Activated naive CD4-positive, alpha-beta T cell treated with anti-CD3 and anti-CD28 coated beads, Interleukin-2, amount 10 ng/mL, durations not matched to agents 7 days and 5 days (primary cell): ENCODE measurements at regions not wholly inside any gene's neighbourhood (a gene's known extent, or its start where the extent isn't known, plus 50 kb on each side); places are given as distances from the start of the nearest gene placed in this dataset.

Experiments
- CTCF ChIA-PET: fragments of 350-600 bp; sonication (Branson Sonifier 250); formaldehyde crosslinking; loops from one replicate; lab custom pipeline; 2021; ENCODE audit warnings: antibody characterized with exemption; lab: Charles Lee
- DNase-seq: peaks from one replicate; pipeline ENCODE4 v3.0.0-alpha.2; 2020
- H3K27ac Mint-ChIP-seq: one replicate; pipeline ENCODE4 v1.8.0; 2021; ENCODE audit warnings: mild to moderate bottlenecking, moderate library complexity, mixed read lengths
- H3K27me3 Mint-ChIP-seq: one replicate; pipeline ENCODE4 v1.8.0; 2021; ENCODE audit warnings: mild to moderate bottlenecking, mixed read lengths
- H3K36me3 Mint-ChIP-seq: one replicate; pipeline ENCODE4 v1.8.0; 2021; ENCODE audit warnings: mixed read lengths
- H3K4me1 Mint-ChIP-seq: one replicate; pipeline ENCODE4 v1.8.0; 2021; ENCODE audit warnings: mixed read lengths
- H3K4me3 Mint-ChIP-seq: one replicate; pipeline ENCODE4 v1.8.0; 2021; ENCODE audit warnings: mild to moderate bottlenecking, moderate library complexity, mixed read lengths
- H3K9me3 Mint-ChIP-seq: one replicate; pipeline ENCODE4 v1.8.0; 2021; ENCODE audit warnings: mixed read lengths

DNA sequence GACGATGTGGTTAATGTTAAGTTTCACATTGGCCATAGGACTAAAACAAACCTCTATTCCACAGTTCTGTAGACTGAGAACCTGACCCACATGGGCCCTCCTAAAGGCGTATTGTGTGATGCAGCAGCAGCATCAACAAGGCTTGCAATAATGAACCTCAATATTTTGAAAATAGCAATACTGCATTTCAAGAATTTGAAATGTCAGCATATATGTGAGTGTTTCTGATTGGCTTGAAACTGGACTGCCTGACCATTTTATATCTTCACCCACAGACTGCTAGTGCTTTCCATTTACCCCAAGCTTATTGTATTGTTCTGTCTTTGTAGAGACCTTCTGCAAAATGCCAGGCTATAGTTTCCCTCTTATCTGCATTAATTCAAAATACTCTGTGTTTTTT lies 1122.3 kb downstream of the IGSF11 start:
- no peaks in the 10 kb centered on the region for H3K36me3 Mint-ChIP-seq
- H3K4me1 Mint-ChIP-seq = no peaks in the 10 kb centered on the region
- H3K4me3 Mint-ChIP-seq = no peak overlapping the region
- no peak overlapping the region for H3K27ac Mint-ChIP-seq
- no peaks in the 10 kb centered on the region for H3K27me3 Mint-ChIP-seq
- no peak for DNase-seq
- H3K9me3 Mint-ChIP-seq = no peaks in the 10 kb centered on the region
- CTCF ChIA-PET = no interaction called here

DNA sequence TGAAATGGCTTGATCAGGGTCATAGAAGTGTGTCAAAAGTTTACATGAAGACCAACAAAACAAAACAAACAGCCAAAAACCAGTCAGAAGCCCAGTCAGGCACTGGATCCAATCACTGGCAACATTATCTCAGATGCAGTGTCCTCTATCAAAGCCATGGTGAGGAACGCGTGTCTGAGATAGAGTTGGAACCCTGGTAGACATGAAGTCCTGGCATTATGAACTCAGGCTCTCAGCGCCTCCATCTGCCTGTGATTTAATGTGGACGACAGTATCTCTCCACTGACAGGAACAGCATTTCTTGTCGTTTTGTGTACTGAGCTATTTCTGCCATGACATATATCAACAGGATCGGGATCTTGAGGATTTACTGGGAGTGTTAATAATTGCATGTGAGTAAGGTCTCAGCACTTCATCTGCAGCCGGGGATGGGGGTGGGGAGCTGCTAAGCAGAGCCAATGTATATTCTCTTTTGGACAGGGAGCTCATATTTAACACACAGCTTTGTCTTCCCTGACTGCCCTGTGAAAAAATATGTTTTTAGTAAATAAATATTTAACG lies 1120.0 kb downstream of the IGSF11 start:
- no peak overlapping the region for H3K4me3 Mint-ChIP-seq
- H3K4me1 Mint-ChIP-seq = no peaks in the 10 kb centered on the region
- H3K27ac Mint-ChIP-seq = no peak overlapping the region
- no peaks in the 10 kb centered on the region for H3K36me3 Mint-ChIP-seq
- H3K9me3 Mint-ChIP-seq = no peaks in the 10 kb centered on the region
- H3K27me3 Mint-ChIP-seq = no peaks in the 10 kb centered on the region
- CTCF ChIA-PET = no interaction called here
- no peak for DNase-seq

GRCh38 chr3:117916839-117917238 lies 1117.8 kb downstream of the IGSF11 start:
- Mint-ChIP-seq H3K27me3 (no peaks in the 10 kb centered on the region), H3K9me3 (no peaks in the 10 kb centered on the region), H3K36me3 (no peaks in the 10 kb centered on the region), H3K4me1 (no peaks in the 10 kb centered on the region), H3K27ac (no peak overlapping the region), H3K4me3 (no peak overlapping the region)
- no peak for DNase-seq
- CTCF ChIA-PET = no interaction called here

GRCh38 chr3:117919621-117920020 lies 1115.0 kb downstream of the IGSF11 start:
- Mint-ChIP-seq H3K27me3 (no peaks in the 10 kb centered on the region), H3K4me1 (no peaks in the 10 kb centered on the region), H3K9me3 (no peaks in the 10 kb centered on the region), H3K4me3 (no peak overlapping the region), H3K27ac (no peak overlapping the region), H3K36me3 (no peaks in the 10 kb centered on the region)
- no peak for DNase-seq
- CTCF ChIA-PET = no interaction called here

DNA sequence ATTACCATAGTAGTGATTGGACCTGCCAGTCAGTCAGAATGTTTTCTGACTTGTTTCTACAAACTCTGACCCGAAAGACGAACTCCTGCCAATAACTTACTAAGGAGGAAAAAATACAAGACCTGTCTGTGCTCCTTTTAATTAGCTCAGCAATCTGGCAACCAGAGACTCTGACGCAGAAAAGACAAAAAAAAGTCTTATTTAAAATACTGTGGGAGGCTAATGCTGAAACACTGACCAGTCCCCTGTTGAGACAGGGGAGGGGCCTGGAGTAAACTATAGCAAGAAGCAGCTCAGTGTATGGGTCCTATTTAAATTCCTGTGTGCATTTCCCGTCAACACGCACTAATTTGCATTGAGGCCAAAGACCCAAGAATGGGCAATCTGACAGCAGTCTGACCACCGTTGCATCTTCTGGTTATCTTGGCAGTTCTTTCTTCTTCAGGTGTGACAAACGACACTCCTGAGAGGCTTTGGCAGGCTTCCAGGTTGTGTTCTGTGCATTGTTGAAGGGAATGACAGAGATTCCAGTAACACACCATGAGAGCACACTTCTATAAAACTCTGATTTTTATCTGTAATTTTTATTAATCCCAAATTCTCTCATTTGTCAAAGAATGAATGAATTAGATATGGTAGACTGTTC lies 1114.3 kb downstream of the IGSF11 start:
- Mint-ChIP-seq H3K27me3 (no peaks in the 10 kb centered on the region), H3K36me3 (no peaks in the 10 kb centered on the region), H3K4me3 (no peak overlapping the region), H3K4me1 (no peaks in the 10 kb centered on the region), H3K27ac (no peak overlapping the region), H3K9me3 (no peaks in the 10 kb centered on the region)
- no peak for DNase-seq
- CTCF ChIA-PET = no interaction called here

DNA sequence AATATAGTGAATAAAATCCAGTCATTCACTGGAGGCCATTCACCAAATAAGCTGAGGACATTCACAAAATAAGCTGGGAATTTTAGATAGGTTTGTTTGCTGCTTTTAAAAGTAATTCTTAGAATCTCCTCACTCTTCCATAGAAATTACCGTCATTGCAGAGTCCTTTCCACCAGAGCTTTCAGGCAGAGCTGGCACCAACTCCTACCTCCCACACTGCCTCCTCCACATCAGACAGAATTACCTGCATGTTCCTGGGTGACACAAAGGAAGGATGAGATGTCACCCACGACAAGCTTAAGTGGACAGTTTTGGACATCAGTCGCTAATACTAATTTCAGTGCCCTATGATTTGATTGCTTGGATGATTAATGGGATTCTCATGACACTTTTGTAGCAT lies 1113.2 kb downstream of the IGSF11 start:
- Mint-ChIP-seq H3K36me3 (no peaks in the 10 kb centered on the region), H3K4me1 (no peaks in the 10 kb centered on the region), H3K9me3 (no peaks in the 10 kb centered on the region), H3K27me3 (no peaks in the 10 kb centered on the region), H3K27ac (no peak overlapping the region), H3K4me3 (no peak overlapping the region)
- DNase-seq = no peak
- CTCF ChIA-PET = interaction anchor here (0.7 kb wide), 1 partner anchor 61 kb away, joined by 3 read pairs; no protein-coding TSS in a partner anchor

GRCh38 chr3:117922039-117922438 lies 1112.6 kb downstream of the IGSF11 start:
- Mint-ChIP-seq H3K4me1 (no peaks in the 10 kb centered on the region), H3K27ac (no peak overlapping the region), H3K4me3 (no peak overlapping the region), H3K9me3 (no peaks in the 10 kb centered on the region), H3K27me3 (no peaks in the 10 kb centered on the region), H3K36me3 (no peaks in the 10 kb centered on the region)
- no peak for DNase-seq
- CTCF ChIA-PET = interaction anchor here (0.7 kb wide), 2 partner anchors 60 to 1323 kb away, joined by 3 to 5 read pairs; no protein-coding TSS in a partner anchor

DNA sequence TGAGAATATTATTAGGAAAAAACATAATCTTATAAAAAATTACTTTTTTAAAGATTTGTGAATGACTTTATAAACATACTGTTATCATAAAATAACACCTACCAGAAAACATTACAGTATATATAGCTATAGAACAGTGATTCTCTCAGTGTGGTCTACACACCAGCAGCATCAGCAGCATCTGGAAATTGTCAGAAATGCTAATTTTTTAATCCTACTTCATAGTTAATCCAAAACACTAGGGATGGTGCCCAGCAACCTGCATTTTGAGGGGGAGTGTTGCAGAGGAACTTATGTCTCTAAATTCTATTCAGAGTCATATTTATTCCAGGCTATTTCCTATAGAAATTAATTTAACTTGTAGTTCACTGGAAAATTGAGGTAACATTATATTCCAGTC lies 1107.8 kb downstream of the IGSF11 start:
- Mint-ChIP-seq H3K4me3 (no peak overlapping the region), H3K9me3 (no peaks in the 10 kb centered on the region), H3K4me1 (no peaks in the 10 kb centered on the region), H3K36me3 (no peaks in the 10 kb centered on the region), H3K27ac (no peak overlapping the region), H3K27me3 (no peaks in the 10 kb centered on the region)
- CTCF ChIA-PET = no interaction called here
- DNase-seq = no peak

DNA sequence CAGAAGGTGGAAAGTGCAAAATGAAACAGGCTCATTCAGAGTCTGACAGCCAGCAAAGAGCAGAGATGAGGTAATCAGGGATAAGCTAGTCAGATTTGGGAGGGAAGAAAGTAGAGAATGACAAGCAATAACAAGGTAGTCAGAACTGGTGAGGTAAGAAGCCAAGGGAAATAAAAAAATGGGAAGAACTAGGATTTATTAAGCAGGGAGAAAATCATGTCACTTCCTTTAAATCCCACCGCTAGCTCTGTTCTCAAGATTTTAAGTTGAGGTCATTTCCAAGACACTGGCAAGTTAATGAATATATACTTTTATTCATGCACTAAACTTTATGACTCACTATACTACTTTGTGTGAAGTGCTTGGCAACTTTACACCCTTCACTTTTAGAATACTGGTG lies 1106.8 kb downstream of the IGSF11 start:
- no peaks in the 10 kb centered on the region for H3K9me3 Mint-ChIP-seq
- no peaks in the 10 kb centered on the region for H3K27me3 Mint-ChIP-seq
- no peak overlapping the region for H3K27ac Mint-ChIP-seq
- H3K4me1 Mint-ChIP-seq = no peaks in the 10 kb centered on the region
- CTCF ChIA-PET = no interaction called here
- H3K36me3 Mint-ChIP-seq = no peaks in the 10 kb centered on the region
- H3K4me3 Mint-ChIP-seq = no peak overlapping the region
- DNase-seq = no peak

- no peaks in the 10 kb centered on the region for H3K9me3 Mint-ChIP-seq
- H3K4me1 Mint-ChIP-seq = no peaks in the 10 kb centered on the region
- H3K4me3 Mint-ChIP-seq = no peak overlapping the region
- CTCF ChIA-PET = no interaction called here
- H3K27me3 Mint-ChIP-seq = no peaks in the 10 kb centered on the region
- H3K36me3 Mint-ChIP-seq = no peaks in the 10 kb centered on the region
- no peak for DNase-seq
- no peak overlapping the region for H3K27ac Mint-ChIP-seq
These were observed 1105.8 kb downstream of the IGSF11 start for GRCh38 chr3:117928836-117929235.

DNA sequence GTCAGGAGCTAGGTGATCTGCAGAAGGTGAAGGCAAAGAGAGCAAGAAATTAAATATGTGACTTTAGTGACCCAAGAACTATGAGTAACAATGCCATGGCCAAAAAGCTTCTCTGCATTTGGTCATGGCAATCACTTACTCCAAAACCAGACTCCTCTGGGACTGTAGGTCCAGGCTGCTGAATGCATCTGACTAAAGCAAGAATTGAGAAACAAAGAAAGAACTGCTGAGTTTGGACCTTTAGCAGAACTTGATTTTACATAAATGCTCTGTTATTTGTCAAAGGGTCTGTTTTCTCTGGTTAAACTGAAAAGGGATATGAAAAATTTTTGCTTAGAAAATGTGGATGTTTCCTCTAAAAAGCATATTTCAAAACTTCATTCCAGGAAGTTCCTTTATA lies 1102.2 kb downstream of the IGSF11 start:
- Mint-ChIP-seq H3K4me3 (no peak overlapping the region), H3K27me3 (no peaks in the 10 kb centered on the region), H3K27ac (no peak overlapping the region), H3K9me3 (no peaks in the 10 kb centered on the region), H3K36me3 (no peaks in the 10 kb centered on the region), H3K4me1 (no peaks in the 10 kb centered on the region)
- CTCF ChIA-PET = no interaction called here
- DNase-seq = no peak

GRCh38 chr3:117936159-117936558 lies 1098.5 kb downstream of the IGSF11 start:
- CTCF ChIA-PET = no interaction called here
- Mint-ChIP-seq H3K27me3 (no peaks in the 10 kb centered on the region), H3K4me3 (no peak overlapping the region), H3K9me3 (no peaks in the 10 kb centered on the region), H3K27ac (no peak overlapping the region), H3K4me1 (no peaks in the 10 kb centered on the region), H3K36me3 (no peaks in the 10 kb centered on the region)
- DNase-seq = no peak

DNA sequence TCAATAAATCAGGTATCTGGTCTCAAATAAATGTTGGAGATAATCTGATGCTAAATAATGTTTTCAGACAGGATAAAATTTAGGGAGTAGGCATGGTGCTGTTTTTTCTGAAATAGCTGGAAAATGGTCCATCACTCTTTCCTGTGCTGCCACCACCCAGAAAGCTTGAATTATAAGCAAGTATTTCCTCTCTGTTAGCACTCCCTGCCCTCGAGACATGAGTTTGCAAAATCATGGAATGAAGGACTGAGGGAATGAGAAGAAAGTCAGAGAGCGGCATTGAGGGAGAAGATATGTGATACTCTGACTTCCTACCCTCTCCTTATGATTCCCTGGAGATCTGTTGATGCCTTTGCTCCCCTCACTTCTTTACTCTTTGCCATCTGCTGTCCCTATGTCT lies 1095.7 kb downstream of the IGSF11 start:
- no peak overlapping the region for H3K27ac Mint-ChIP-seq
- no peaks in the 10 kb centered on the region for H3K36me3 Mint-ChIP-seq
- no peak overlapping the region for H3K4me3 Mint-ChIP-seq
- no peaks in the 10 kb centered on the region for H3K4me1 Mint-ChIP-seq
- CTCF ChIA-PET = no interaction called here
- no peaks in the 10 kb centered on the region for H3K27me3 Mint-ChIP-seq
- no peaks in the 10 kb centered on the region for H3K9me3 Mint-ChIP-seq
- DNase-seq = no peak

DNA sequence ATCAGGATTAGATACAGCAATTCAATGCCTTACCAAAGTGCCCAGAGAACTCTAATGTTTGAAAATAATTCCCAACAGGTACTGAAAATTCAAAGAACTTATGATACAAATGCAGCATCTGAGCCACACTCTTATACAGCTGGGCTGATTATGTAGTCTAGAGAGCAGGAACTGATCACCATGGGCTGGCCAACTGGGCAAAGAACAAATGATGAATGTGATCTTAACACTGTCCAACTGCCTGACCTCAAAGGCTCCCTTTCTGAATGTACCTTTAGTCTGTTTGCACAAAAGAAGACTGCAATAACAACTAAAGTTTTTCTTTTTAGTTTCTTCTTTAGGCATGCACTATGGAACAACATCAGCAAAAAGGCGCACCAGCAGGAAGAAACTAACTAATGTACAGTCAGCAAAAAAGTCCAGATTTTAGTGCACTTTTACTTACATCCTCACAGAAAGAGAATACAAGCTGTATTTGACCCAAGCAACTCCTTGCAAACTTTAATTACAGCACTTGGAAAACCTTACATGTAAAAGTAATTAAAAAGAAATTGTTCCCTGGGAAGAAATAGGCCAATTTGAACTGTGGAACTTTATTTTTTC lies 1095.1 kb downstream of the IGSF11 start:
- Mint-ChIP-seq H3K9me3 (no peaks in the 10 kb centered on the region), H3K4me3 (no peak overlapping the region), H3K27ac (no peak overlapping the region), H3K27me3 (no peaks in the 10 kb centered on the region), H3K4me1 (no peaks in the 10 kb centered on the region), H3K36me3 (no peaks in the 10 kb centered on the region)
- CTCF ChIA-PET = no interaction called here
- no peak for DNase-seq

DNA sequence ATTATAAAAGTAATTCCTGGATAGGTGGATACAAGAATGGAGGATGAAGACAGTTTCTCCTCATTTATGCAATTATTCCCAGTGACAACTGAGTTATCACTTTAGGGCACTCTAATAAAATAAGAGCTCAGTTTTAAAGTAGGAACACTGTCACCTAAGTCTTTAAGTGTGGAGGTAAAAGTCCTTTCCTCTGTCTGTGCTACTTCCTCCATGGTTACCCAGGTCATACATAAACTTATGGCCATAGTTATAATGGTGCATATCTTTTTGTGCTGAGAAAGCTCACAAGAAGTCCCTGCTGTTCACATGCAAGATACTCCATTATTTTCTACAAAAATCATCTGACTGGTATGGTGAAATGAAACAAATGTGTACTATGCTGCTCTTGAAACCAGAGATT lies 1093.6 kb downstream of the IGSF11 start:
- DNase-seq = no peak
- H3K27me3 Mint-ChIP-seq = no peaks in the 10 kb centered on the region
- H3K9me3 Mint-ChIP-seq = no peaks in the 10 kb centered on the region
- no peaks in the 10 kb centered on the region for H3K4me1 Mint-ChIP-seq
- H3K4me3 Mint-ChIP-seq = no peak overlapping the region
- CTCF ChIA-PET = no interaction called here
- H3K36me3 Mint-ChIP-seq = no peaks in the 10 kb centered on the region
- H3K27ac Mint-ChIP-seq = no peak overlapping the region
